ENCODE measurements at regions not wholly inside any gene's neighbourhood (a gene's known extent, or its start where the extent isn't known, plus 50 kb on each side); places are given as distances from the start of the nearest gene placed in this dataset.
A peak's percentile ranks its signal among the peaks of the same experiment; 100 is the strongest.

- TF ChIP-seq ZNF462 (CRISPR knock-in tag; IDR thresholded peaks at IDR 0.05) (no peak), ZNF114 (CRISPR knock-in tag; IDR thresholded peaks at IDR 0.05) (no peak), JUNB (IDR thresholded peaks at IDR 0.05; ENCODE audit: unreplicated experiment) (no peak), STAT1 (IDR thresholded peaks at IDR 0.05; ENCODE audit: unreplicated experiment) (no peak)
Observed at GRCh38 chr10:113297226-113297625, 255.6 kb upstream of the HABP2 start (continued).

GRCh38 chr10:113298616-113299015 lies 254.2 kb upstream of the HABP2 start:
- no peaks in the 10 kb centered on the region for H3K36me3 ChIP-seq (ENCODE audit: insufficient read depth)
- H3K4me2 ChIP-seq, result no peak overlapping the region
- peaks cover 20% of the 10 kb centered on the region for H3K4me1 Mint-ChIP-seq
- H4K20me1 ChIP-seq (replicated peaks; ENCODE audit: insufficient read depth), result no peaks in the 10 kb centered on the region
- DNase-seq (ENCODE audit: low spot score) (no peak), ATAC-seq (no peak)
- no peaks in the 10 kb centered on the region for H3K9me3 Mint-ChIP-seq
- H3K4me3 Mint-ChIP-seq, result no peak overlapping the region
- no peaks in the 10 kb centered on the region for H3K79me2 ChIP-seq (replicated peaks; ENCODE audit: insufficient read depth)
- H3K27ac Mint-ChIP-seq, result 0 out of 2 replicates have a peak overlapping the region, but pooled peaks have one; percentile 28
- H3F3A ChIP-seq (replicated peaks; ENCODE audit: low read depth), result no peaks in the 10 kb centered on the region
- peaks cover 4% of the 10 kb centered on the region for H3K27me3 Mint-ChIP-seq (ENCODE audit: insufficient read depth, low read depth, poor library complexity)
- H3K27ac ChIP-seq (ENCODE audit: low read depth), result no peak overlapping the region
- no peaks in the 10 kb centered on the region for H3K36me3 Mint-ChIP-seq (ENCODE audit: low read depth)
- H3K9me2 ChIP-seq (ENCODE audit: insufficient read depth), result 0 out of 2 replicates have a peak, but pooled peaks cover 5% of the 10 kb centered on the region
- H3K4me3 ChIP-seq, result no peak overlapping the region
- no peaks in the 10 kb centered on the region; the same call in 1 of the 2 replicates for H3K4me1 ChIP-seq (ENCODE audit: insufficient read depth)
- H3K27me3 ChIP-seq (ENCODE audit: insufficient read depth), result no peaks in the 10 kb centered on the region
- H2AFZ ChIP-seq, result no peak overlapping the region
- TF ChIP-seq JUNB (IDR thresholded peaks at IDR 0.05; ENCODE audit: unreplicated experiment) (no peak), CREB1 (CRISPR knock-in tag; IDR thresholded peaks at IDR 0.05; ENCODE audit: low read depth) (no peak), NANOG (IDR thresholded peaks at IDR 0.05; ENCODE audit: borderline replicate concordance) (no peak), CTCF (conservative IDR thresholded peaks at IDR 0.05; ENCODE audit: low read depth in 2 of 2) (no peak), STAT1 (IDR thresholded peaks at IDR 0.05; ENCODE audit: unreplicated experiment) (no peak), POLR2AphosphoS5 (IDR thresholded peaks at IDR 0.05; ENCODE audit: low read depth) (no peak), EZH2phosphoT487 (IDR thresholded peaks at IDR 0.05; ENCODE audit: unreplicated experiment) (no peak), ZNF114 (CRISPR knock-in tag; IDR thresholded peaks at IDR 0.05) (no peak), EZH2 (IDR thresholded peaks at IDR 0.05; ENCODE audit: low read depth, unreplicated experiment) (no peak), ETS1 (IDR thresholded peaks at IDR 0.05) (no peak)
